GM18870 (cell line): ENCODE measurements at regions not wholly inside any gene's neighbourhood (a gene's known extent, or its start where the extent isn't known, plus 50 kb on each side); places are given as distances from the start of the nearest gene placed in this dataset.

Experiments used
- ATAC-seq: cut with Tn5 transposase; IDR thresholded peaks from one replicate; pipeline ENCODE4 v1.9.1; 2021; ENCODE audit warnings: moderate library complexity; ENCODE audit not compliant: unreplicated experiment

- ATAC-seq: no peak
Observed at GRCh38 chr1:87165177-87165576, 163.5 kb upstream of the LMO4 start.

GRCh38 chr1:87167157-87167789 is 161.4 kb upstream of the LMO4 start:
- ATAC-seq: no peak

- no peak for ATAC-seq
Observed at GRCh38 chr1:87167848-87168525, 160.7 kb upstream of the LMO4 start.

- no peak for ATAC-seq
Observed at GRCh38 chr1:87169263-87169910, 159.3 kb upstream of the LMO4 start.

- ATAC-seq: no peak
Observed at GRCh38 chr1:87170157-87170556, 158.5 kb upstream of the LMO4 start.

GRCh38 chr1:87170931-87171598 is 157.6 kb upstream of the LMO4 start:
- no peak for ATAC-seq

GRCh38 chr1:87173231-87173630 is 155.4 kb upstream of the LMO4 start:
- ATAC-seq: no peak

GRCh38 chr1:87174724-87175245 is 153.9 kb upstream of the LMO4 start:
- no peak for ATAC-seq

- ATAC-seq: no peak
Observed at GRCh38 chr1:87176087-87176486, 152.6 kb upstream of the LMO4 start.

GRCh38 chr1:87176514-87176913 is 152.2 kb upstream of the LMO4 start:
- ATAC-seq: no peak

GRCh38 chr1:87178441-87178840 is 150.2 kb upstream of the LMO4 start:
- ATAC-seq: no peak

- ATAC-seq: no peak
Observed at GRCh38 chr1:87179076-87179810, 149.4 kb upstream of the LMO4 start.

- no peak for ATAC-seq
Observed at GRCh38 chr1:87179851-87180519, 148.7 kb upstream of the LMO4 start.

- no peak for ATAC-seq
Observed at GRCh38 chr1:87180682-87181081, 148.0 kb upstream of the LMO4 start.

- ATAC-seq: no peak
Observed at GRCh38 chr1:87182611-87183010, 146.1 kb upstream of the LMO4 start.

- ATAC-seq: no peak
Observed at GRCh38 chr1:87185077-87185476, 143.6 kb upstream of the LMO4 start.

GRCh38 chr1:87186346-87186745 is 142.3 kb upstream of the LMO4 start:
- ATAC-seq: no peak

- no peak for ATAC-seq
Observed at GRCh38 chr1:87188640-87189039, 140.0 kb upstream of the LMO4 start.

GRCh38 chr1:87190402-87190801 is 138.3 kb upstream of the LMO4 start:
- no peak for ATAC-seq

GRCh38 chr1:87191646-87192045 is 137.0 kb upstream of the LMO4 start:
- no peak for ATAC-seq
